Central memory CD8-positive, alpha-beta T cell (primary cell): ENCODE measurements at regions not wholly inside any gene's neighbourhood (a gene's known extent, or its start where the extent isn't known, plus 50 kb on each side); places are given as distances from the start of the nearest gene placed in this dataset.
"Not testable (repeated sequence)": the region's sequence is repeated elsewhere in the genome, so short reads cannot be mapped to it uniquely, and the experiment has no call there.

Source experiments
- ATAC-seq: fragments of 150-1000 bp; cut with Tn5 transposase; replicated peaks from 2 replicates; pipeline ENCODE4 v1.10.0; 2022; ENCODE audit warnings: mild to moderate bottlenecking, moderate FRiP score, moderate number of reproducible peaks; ENCODE audit not compliant: poor library complexity, severe bottlenecking; ENCODE audit errors: extremely low read depth
- DNase-seq, 2 donors: peaks; one replicate each; pipeline ENCODE4 v3.0.0; 2021; ENCODE audit warnings: low spot score in 2 of 2
- H3K27ac Mint-ChIP-seq: one replicate; pipeline ENCODE4 v1.8.0; 2022; ENCODE audit warnings: low read depth, mild to moderate bottlenecking, moderate library complexity, mixed read lengths
- H3K27me3 Mint-ChIP-seq: one replicate; pipeline ENCODE4 v1.8.0; 2022; ENCODE audit warnings: mixed read lengths
- H3K36me3 Mint-ChIP-seq: one replicate; pipeline ENCODE4 v1.8.0; 2022; ENCODE audit warnings: mild to moderate bottlenecking, moderate library complexity, mixed read lengths; ENCODE audit not compliant: insufficient read depth
- H3K4me1 Mint-ChIP-seq: one replicate; pipeline ENCODE4 v1.8.0; 2022; ENCODE audit warnings: mixed read lengths
- H3K4me3 Mint-ChIP-seq: one replicate; pipeline ENCODE4 v1.8.0; 2022; ENCODE audit warnings: mild to moderate bottlenecking, moderate library complexity, mixed read lengths
- H3K9me3 Mint-ChIP-seq: one replicate; pipeline ENCODE4 v1.8.0; 2022; ENCODE audit warnings: mixed read lengths

DNA sequence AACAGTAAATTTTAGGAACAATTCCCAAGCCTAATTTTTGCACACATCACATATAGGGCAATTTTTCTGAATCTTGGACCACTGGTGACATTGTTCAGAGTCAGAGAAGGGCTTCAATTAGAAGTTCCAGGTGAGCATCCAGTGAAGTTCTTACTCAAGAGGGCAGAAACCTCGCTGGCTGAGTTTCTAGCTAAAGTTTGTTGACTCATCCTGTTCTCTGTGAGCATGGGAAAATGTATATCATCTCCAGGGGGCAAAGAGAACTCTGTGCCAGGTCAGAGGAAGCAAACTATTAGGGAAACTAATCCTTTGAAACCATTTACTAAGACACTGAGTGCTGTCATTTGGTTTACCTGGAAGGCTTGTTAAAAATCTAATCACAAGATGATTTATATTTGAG is 695.6 kb upstream of the IGFBP3 start:
- H3K27ac Mint-ChIP-seq, result no peak overlapping the region
- ATAC-seq, result no peak
- no peak for DNase-seq
- no peaks in the 10 kb centered on the region for H3K27me3 Mint-ChIP-seq
- H3K4me1 Mint-ChIP-seq, result no peaks in the 10 kb centered on the region
- H3K4me3 Mint-ChIP-seq, result no peak overlapping the region
- no peaks in the 10 kb centered on the region for H3K36me3 Mint-ChIP-seq
- peaks cover 9% of the 10 kb centered on the region for H3K9me3 Mint-ChIP-seq

DNA sequence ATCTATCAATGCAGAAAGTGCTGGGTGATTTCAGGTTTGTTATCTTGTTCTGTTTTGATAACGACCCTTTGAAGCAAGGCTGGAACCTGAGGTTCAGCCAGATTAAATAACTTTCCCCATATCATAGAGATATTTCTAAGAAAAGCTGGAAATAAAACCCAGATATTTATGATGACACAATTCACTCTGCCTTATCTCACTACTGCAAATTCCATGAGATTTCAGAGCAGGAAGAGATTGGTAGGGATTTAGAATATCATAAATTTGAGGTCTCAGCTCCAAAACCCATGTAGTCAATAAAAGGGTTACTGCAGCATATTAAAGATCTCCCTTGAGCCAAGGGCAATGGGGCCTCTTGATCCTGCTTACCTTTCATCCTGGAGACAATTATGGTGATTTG is 692.5 kb upstream of the IGFBP3 start:
- DNase-seq (no peak), ATAC-seq (no peak)
- peaks cover 14% of the 10 kb centered on the region for H3K9me3 Mint-ChIP-seq
- no peaks in the 10 kb centered on the region for H3K27me3 Mint-ChIP-seq
- no peak overlapping the region for H3K27ac Mint-ChIP-seq
- no peaks in the 10 kb centered on the region for H3K4me1 Mint-ChIP-seq
- H3K36me3 Mint-ChIP-seq, result no peaks in the 10 kb centered on the region
- H3K4me3 Mint-ChIP-seq, result no peak overlapping the region

DNA sequence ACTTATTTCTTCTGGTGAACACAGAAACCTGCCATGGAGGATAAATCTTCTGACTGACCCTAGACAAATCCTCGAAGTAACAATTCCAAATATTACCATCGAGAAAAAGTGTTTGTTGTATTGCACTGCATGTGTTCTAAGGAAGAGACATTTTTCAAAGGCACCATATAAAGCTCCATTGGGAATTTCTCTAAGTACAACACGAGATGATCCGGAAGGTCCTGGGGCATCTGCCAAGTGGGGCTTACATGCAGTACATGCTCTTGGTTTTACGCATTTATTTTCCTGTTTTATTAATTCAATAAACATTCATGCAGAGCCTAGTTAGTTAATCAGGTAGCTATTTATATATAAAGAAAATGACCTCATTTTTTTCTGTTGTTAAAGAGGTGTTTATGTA is 692.0 kb upstream of the IGFBP3 start:
- DNase-seq (no peak), ATAC-seq (no peak)
- Mint-ChIP-seq H3K4me3 (no peak overlapping the region), H3K27me3 (no peaks in the 10 kb centered on the region), H3K4me1 (no peaks in the 10 kb centered on the region), H3K27ac (no peak overlapping the region), H3K36me3 (no peaks in the 10 kb centered on the region), H3K9me3 (peaks cover 14% of the 10 kb centered on the region)

DNA sequence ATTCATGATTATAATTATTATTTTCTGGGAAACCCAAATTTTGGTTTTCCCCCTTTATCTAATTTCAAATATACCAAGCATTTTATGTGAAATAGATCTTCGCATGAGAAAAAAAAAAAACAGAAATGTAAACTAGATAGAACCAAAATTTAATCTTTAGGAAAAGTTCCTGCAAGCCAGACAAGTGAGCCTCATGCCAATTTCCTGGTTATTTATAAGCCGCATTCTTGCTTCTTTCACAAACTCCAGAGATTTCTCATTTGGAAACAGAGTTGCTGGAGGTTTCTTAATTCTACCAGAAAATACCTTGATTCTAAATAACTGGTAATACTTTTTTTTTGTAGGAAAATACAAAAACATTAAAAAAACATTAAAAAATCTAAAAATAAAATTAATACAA is 690.4 kb upstream of the IGFBP3 start:
- no peak overlapping the region for H3K4me3 Mint-ChIP-seq
- no peak overlapping the region for H3K27ac Mint-ChIP-seq
- ATAC-seq, result no peak
- H3K27me3 Mint-ChIP-seq, result no peaks in the 10 kb centered on the region
- no peak for DNase-seq
- no peaks in the 10 kb centered on the region for H3K36me3 Mint-ChIP-seq
- H3K9me3 Mint-ChIP-seq, result peaks cover 14% of the 10 kb centered on the region
- no peaks in the 10 kb centered on the region for H3K4me1 Mint-ChIP-seq

DNA sequence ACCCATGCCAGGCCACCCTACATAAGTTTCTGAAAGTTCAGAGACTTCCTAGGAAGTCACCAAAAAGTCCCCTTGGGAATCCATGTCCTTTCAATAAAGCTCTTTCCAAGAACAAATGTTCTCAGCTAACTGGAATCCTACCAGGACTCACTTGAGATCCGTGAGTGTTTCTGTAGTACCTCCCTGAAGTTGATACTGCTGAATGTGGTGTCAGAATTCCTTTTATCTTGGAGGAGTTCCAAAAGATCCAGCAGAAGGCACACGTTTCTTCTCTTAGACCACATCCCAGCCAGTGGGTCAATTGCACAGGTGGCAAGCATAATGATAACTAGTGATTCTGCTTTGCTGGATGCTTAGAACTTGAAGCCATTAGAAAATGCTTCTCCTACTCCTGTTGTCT is 689.7 kb upstream of the IGFBP3 start:
- Mint-ChIP-seq H3K4me1 (no peaks in the 10 kb centered on the region), H3K36me3 (no peaks in the 10 kb centered on the region), H3K27me3 (no peaks in the 10 kb centered on the region), H3K27ac (no peak overlapping the region), H3K9me3 (peaks cover 14% of the 10 kb centered on the region), H3K4me3 (no peak overlapping the region)
- DNase-seq (no peak), ATAC-seq (no peak)

DNA sequence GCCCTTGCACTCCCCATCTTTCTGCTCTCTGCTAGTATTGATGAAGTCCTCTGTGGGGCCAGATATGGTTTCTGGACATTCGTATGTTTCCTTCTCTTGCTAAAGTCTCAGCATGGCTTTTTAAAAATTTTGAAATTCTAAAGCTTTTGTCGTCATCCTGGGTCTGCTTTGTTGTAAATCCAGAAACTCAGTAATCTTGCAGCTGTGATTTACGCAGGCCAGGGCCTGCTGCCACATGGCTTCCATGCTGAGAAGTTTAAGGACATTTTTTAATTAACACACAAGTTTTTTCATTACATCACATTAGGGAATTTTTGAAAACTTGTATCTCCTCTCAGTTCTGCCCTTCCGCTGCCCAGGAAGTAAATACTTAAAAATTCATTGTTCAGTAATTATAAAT is 686.1 kb upstream of the IGFBP3 start:
- Mint-ChIP-seq H3K27ac (no peak overlapping the region), H3K4me3 (no peak overlapping the region), H3K4me1 (no peaks in the 10 kb centered on the region), H3K27me3 (no peaks in the 10 kb centered on the region), H3K36me3 (no peaks in the 10 kb centered on the region), H3K9me3 (peaks cover 9% of the 10 kb centered on the region)
- DNase-seq (no peak), ATAC-seq (no peak)

DNA sequence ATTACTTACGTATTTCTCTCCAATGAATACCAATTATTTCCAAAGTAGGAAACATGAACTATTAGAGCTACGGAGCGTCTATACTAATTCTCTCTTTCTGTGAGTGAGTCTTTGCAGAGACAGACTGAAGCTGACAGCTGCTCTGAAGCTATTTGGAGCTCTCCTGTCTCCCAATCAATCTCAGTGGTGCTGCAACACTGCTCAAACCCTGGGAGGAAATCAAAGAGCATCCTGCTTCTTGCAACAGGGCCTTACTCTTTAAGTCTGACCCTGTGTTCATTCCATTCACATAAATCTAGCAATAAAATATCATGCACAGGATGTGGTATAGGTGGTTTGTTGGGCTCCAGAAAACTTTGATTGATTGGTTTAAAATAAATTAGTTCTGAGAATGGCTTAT is 685.7 kb upstream of the IGFBP3 start:
- no peaks in the 10 kb centered on the region for H3K4me1 Mint-ChIP-seq
- no peaks in the 10 kb centered on the region for H3K36me3 Mint-ChIP-seq
- no peak for ATAC-seq
- H3K27me3 Mint-ChIP-seq, result no peaks in the 10 kb centered on the region
- DNase-seq, result no peak
- peaks cover 10% of the 10 kb centered on the region for H3K9me3 Mint-ChIP-seq
- H3K27ac Mint-ChIP-seq, result no peak overlapping the region
- H3K4me3 Mint-ChIP-seq, result no peak overlapping the region

DNA sequence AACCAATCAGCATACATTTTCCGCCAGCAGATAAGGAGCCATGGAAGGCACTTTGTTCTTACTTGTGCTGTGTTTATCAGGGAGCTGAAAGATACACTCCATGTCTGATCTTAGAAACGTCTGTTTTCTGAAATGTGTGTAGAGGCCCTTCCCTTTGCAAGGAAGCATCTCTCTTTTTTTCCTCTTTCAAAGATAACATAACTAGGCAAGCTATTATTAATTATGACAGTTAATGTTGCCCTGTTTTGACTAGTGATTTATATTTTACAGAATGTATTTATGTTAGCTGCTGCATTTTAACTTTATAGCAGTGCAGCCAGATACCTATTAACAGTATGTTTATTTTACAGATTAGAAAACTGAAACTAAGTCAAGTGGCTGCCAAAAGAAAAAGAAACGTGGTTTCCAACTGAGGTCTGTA is 683.2 kb upstream of the IGFBP3 start:
- DNase-seq (no peak), ATAC-seq (no peak)
- no peaks in the 10 kb centered on the region for H3K27me3 Mint-ChIP-seq
- H3K27ac Mint-ChIP-seq, result no peak overlapping the region
- H3K4me3 Mint-ChIP-seq, result no peak overlapping the region
- H3K36me3 Mint-ChIP-seq, result no peaks in the 10 kb centered on the region
- no peaks in the 10 kb centered on the region for H3K4me1 Mint-ChIP-seq
- H3K9me3 Mint-ChIP-seq, result peaks cover 16% of the 10 kb centered on the region

DNA sequence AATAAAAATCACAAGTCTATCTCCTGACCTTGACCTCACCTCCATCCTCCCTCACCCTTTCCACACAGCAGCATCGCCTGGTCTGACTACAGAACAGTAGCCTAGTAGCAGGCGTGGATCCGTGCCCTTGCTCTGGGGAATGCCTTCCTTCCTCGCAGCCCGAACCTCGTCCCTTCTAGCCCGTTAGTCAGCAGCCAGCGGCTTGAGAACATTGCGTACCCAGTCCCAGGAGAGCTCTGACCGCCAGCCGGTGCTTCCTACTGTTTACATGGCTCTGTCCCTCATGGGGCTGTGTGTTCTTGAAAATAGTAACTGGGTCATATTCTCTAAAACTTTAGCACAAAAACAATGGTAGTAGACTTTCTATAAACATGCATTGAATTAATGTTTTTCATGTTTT is 682.7 kb upstream of the IGFBP3 start:
- Mint-ChIP-seq H3K4me1 (no peaks in the 10 kb centered on the region), H3K27me3 (no peaks in the 10 kb centered on the region), H3K9me3 (peaks cover 11% of the 10 kb centered on the region), H3K4me3 (no peak overlapping the region), H3K36me3 (no peaks in the 10 kb centered on the region), H3K27ac (no peak overlapping the region)
- ATAC-seq, result no peak
- no peak for DNase-seq

DNA sequence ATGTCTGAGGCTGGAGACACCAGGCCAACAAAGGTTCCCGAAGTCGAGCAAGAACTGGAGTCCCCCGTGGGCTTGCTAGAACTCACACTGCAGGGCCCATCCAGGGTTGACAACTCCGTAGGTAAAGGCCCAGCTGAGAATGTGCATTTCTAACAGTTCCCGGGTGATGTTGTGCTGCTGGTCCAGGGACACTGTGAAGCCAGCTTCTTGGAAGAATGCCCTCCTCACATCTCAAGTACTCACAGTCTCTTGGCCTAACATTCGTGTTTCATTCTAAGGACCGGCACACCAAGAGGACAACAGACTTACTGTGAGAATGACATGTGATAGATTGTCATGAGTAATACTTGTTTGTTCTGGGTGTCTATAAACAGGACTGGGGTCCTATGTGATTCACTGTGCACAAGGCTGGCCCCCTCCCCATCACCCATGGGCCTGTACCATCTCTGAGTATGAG is 682.3 kb upstream of the IGFBP3 start:
- DNase-seq (no peak), ATAC-seq (no peak)
- H3K4me3 Mint-ChIP-seq, result no peak overlapping the region
- H3K27ac Mint-ChIP-seq, result no peak overlapping the region
- H3K9me3 Mint-ChIP-seq, result peaks cover 11% of the 10 kb centered on the region
- H3K27me3 Mint-ChIP-seq, result no peaks in the 10 kb centered on the region
- no peaks in the 10 kb centered on the region for H3K4me1 Mint-ChIP-seq
- no peaks in the 10 kb centered on the region for H3K36me3 Mint-ChIP-seq

DNA sequence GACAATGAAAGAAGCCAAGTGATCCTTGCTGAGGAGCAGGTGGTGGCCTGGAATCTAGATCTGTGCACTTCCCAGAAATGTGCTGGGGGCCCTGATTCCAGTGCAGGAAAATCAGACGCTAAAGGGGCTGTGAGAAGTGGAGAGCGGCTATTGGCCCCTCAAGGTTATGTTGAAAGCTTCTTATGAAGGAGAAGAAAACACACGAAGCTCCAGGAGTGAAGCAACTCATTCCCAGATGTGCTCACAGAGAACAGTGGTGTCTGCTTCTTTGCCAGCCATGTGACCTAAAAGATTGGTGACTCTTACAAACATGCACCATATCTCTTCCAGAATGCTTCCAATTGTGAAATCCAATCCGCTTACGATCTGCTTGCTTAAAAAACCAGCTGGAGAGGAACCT is 679.3 kb upstream of the IGFBP3 start:
- no peaks in the 10 kb centered on the region for H3K4me1 Mint-ChIP-seq
- peaks cover 11% of the 10 kb centered on the region for H3K9me3 Mint-ChIP-seq
- H3K27me3 Mint-ChIP-seq, result no peaks in the 10 kb centered on the region
- H3K36me3 Mint-ChIP-seq, result no peaks in the 10 kb centered on the region
- no peak overlapping the region for H3K27ac Mint-ChIP-seq
- ATAC-seq (no peak), DNase-seq (no peak)
- H3K4me3 Mint-ChIP-seq, result no peak overlapping the region

DNA sequence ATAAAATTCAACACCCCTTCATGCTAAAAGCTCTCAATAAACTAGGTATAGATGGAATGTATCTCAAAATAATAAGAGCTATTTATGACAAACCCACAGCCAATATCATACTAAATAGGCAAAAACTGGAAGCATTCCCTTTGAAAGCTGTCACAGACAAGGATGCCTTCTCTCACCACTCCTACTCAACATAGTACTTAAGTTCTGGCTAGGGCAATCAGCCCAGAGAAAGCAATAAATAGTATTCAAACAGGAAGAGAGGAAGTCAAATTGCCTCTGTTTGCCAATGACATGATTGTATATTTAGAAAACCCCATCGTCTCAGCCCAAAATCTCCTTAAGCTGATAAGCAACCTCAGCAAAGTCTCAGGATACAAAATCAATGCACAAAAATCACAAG is 673.8 kb upstream of the IGFBP3 start:
- ATAC-seq, H3K27ac Mint-ChIP-seq, DNase-seq, H3K36me3 Mint-ChIP-seq, H3K27me3 Mint-ChIP-seq, H3K4me3 Mint-ChIP-seq, H3K4me1 Mint-ChIP-seq: not testable (repeated sequence)
- peaks cover 26% of the 10 kb centered on the region for H3K9me3 Mint-ChIP-seq

DNA sequence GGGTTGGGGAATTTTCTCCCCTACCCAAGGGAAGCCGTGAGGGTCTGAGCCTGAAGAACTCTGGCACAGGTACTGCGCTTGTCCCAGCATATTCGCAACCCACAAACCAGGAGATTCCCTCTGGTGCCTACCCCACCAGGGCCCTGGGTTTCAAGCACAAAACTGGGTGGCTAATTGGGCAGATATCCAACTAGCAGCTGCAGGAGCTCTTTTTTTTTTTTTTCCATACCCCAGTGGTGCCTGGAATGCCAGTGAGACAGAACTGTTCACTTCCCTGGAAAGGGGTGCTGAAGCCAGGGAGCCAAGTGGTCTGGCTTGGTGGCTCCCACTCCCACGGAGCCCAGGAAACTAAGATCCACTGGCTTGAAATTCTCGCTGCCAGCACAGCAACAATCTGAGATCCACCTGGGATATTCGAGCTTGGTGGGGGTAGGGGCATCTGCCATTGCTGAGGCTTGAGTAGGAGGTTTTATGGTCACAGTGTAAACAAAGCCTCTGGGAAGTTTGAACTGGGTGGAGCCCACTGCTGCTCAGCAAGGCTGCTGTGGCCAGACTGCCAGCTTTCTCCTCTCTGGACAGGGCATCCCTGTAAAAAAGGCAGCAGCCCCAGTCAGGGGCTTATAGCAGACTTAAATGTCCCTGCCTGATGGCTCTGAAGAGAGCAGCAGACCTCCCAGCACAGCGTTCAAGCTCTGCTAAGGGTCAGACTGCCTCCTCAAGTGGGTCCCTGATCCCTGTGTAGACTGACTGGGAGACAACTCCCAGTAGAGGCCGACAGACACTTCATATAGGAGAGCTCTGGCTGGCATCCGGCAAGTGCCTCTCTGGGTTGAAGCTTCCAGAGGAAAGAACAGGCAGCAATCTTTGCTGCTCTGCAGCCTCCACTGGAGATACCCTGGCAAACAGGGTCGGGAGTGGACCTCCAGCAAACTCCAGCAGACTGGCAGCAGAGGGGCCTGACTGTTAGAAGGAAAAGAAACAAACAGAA is 670.1 kb upstream of the IGFBP3 start:
- H3K36me3 Mint-ChIP-seq, H3K4me3 Mint-ChIP-seq, H3K27ac Mint-ChIP-seq, DNase-seq, ATAC-seq, H3K27me3 Mint-ChIP-seq, H3K4me1 Mint-ChIP-seq: not testable (repeated sequence)
- H3K9me3 Mint-ChIP-seq, result peaks cover 40% of the 10 kb centered on the region
